ENCODE measurements at regions not wholly inside any gene's neighbourhood (a gene's known extent, or its start where the extent isn't known, plus 50 kb on each side); places are given as distances from the start of the nearest gene placed in this dataset.

DNA sequence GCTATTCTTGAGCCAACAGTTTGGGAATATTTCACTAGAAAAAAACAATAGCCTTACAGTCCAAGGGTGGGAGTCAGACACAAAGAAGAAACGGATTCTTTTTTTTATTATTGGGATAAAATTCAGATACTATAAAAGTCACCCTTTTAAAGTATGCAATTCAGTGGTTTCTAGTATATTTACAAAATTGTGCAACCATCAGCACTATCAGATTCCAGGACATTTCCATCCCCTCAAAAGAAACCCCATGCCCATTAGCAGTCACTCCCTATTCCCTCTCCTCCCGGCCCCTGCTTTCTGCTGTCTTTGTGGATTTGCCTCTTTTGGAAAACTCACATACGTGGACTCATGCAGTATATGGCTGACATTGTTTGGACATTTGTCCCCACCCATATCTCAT lies 134.4 kb downstream of the C16orf95 start:
- no peak overlapping the region for H3K4me3 ChIP-seq (ENCODE audit: low read depth, low read length)
- DNase-seq (ENCODE audit: low read depth) = no peak
- TF ChIP-seq, protein P1, sequence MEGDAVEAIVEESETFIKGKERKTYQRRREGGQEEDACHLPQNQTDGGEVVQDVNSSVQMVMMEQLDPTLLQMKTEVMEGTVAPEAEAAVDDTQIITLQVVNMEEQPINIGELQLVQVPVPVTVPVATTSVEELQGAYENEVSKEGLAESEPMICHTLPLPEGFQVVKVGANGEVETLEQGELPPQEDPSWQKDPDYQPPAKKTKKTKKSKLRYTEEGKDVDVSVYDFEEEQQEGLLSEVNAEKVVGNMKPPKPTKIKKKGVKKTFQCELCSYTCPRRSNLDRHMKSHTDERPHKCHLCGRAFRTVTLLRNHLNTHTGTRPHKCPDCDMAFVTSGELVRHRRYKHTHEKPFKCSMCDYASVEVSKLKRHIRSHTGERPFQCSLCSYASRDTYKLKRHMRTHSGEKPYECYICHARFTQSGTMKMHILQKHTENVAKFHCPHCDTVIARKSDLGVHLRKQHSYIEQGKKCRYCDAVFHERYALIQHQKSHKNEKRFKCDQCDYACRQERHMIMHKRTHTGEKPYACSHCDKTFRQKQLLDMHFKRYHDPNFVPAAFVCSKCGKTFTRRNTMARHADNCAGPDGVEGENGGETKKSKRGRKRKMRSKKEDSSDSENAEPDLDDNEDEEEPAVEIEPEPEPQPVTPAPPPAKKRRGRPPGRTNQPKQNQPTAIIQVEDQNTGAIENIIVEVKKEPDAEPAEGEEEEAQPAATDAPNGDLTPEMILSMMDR (IDR thresholded peaks at IDR 0.05; ENCODE audit: insufficient read depth, low read depth, low read length, missing control alignments) = no peak

- TF ChIP-seq, protein P1 (IDR thresholded peaks at IDR 0.05; ENCODE audit: insufficient read depth, low read depth, low read length, missing control alignments) = no peak
- H3K4me3 ChIP-seq (ENCODE audit: low read depth, low read length) = no peak overlapping the region
- DNase-seq (ENCODE audit: low read depth) = no peak
These were observed 133.5 kb downstream of the C16orf95 start for GRCh38 chr16:87183647-87184046.

DNA sequence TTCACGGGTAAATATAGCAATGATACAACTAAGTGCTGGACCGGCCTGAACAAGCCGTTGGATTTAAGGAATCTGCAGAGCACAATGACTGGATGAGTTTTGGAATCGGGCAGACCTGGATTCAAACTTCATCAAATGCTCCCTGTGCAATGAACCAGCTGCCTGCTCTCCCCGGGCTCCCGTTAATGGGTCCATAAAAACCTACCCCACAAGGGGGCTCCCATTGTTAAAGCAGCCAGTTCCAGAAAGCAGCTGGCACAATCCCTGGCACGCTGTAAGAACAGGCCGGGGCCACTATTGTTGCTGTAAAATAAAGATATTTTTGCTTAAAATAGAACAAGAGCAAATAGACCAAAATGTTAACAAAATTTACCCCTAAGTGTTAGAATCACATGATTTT lies 131.9 kb downstream of the C16orf95 start:
- H3K4me3 ChIP-seq (ENCODE audit: low read depth, low read length) = no peak overlapping the region
- TF ChIP-seq, protein P1 (IDR thresholded peaks at IDR 0.05; ENCODE audit: insufficient read depth, low read depth, low read length, missing control alignments) = no peak
- DNase-seq (ENCODE audit: low read depth) = no peak

GRCh38 chr16:87185983-87186382 lies 131.2 kb downstream of the C16orf95 start:
- H3K4me3 ChIP-seq (ENCODE audit: low read depth, low read length) = no peak overlapping the region
- TF ChIP-seq, protein P1 (IDR thresholded peaks at IDR 0.05; ENCODE audit: insufficient read depth, low read depth, low read length, missing control alignments) = no peak
- DNase-seq (ENCODE audit: low read depth) = no peak

GRCh38 chr16:87186446-87186845 lies 130.7 kb downstream of the C16orf95 start:
- DNase-seq (ENCODE audit: low read depth) = no peak
- TF ChIP-seq, protein P1 (IDR thresholded peaks at IDR 0.05; ENCODE audit: insufficient read depth, low read depth, low read length, missing control alignments) = no peak
- H3K4me3 ChIP-seq (ENCODE audit: low read depth, low read length) = no peak overlapping the region

- DNase-seq (ENCODE audit: low read depth) = no peak
- H3K4me3 ChIP-seq (ENCODE audit: low read depth, low read length) = no peak overlapping the region
- TF ChIP-seq, protein P1 (IDR thresholded peaks at IDR 0.05; ENCODE audit: insufficient read depth, low read depth, low read length, missing control alignments) = no peak
These were observed 130.2 kb downstream of the C16orf95 start for GRCh38 chr16:87186876-87187533.

DNA sequence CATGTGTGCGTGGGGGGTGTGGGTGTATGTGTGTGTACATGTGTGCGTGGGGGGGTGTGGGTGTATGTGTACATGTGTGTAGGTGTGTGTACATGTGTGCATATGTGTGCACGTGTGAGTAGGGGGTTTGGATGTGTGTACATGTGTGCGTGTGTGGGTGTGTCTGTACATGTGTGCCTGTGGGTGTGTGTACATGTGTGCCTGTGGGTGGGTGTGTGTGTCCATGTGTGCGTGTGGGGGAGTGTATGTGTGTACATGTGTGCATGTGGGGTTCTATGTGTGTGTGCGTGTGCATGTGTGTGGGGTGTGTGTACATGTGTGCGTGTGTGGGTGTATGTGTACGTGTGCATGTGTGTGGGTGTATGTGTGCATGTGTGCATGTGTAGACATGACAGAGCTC lies 129.1 kb downstream of the C16orf95 start:
- H3K4me3 ChIP-seq (ENCODE audit: low read depth, low read length) = no peak overlapping the region
- TF ChIP-seq, protein P1 (IDR thresholded peaks at IDR 0.05; ENCODE audit: insufficient read depth, low read depth, low read length, missing control alignments) = no peak
- no peak for DNase-seq (ENCODE audit: low read depth)

Data from GM12865 (cell line).